ENCODE measurements at regions not wholly inside any gene's neighbourhood (a gene's known extent, or its start where the extent isn't known, plus 50 kb on each side); places are given as distances from the start of the nearest gene placed in this dataset.

DNA sequence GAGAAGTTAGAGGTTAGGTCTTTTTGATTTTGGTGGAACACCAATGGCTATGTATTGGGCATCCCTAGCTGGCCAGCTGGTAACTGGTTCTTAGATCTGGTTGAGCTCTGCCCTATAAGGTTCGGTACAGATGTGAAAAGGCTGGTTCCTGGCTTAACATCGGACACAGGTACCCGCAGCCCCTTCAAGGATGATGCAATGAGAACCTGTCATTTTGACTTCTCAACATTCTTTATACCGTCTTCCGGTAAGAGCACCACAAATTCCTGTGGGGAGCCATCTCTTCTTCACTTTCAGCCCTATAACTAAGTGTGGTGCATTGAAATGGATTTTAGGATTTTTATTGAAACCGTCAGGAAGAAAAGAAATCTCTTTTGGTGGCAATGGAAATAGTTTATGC is 222.8 kb downstream of the ADAMTS9 start:
- WGBS (ENCODE audit: insufficient coverage), result 96% methylated on average over 3 of the region's 6 CpGs

DNA sequence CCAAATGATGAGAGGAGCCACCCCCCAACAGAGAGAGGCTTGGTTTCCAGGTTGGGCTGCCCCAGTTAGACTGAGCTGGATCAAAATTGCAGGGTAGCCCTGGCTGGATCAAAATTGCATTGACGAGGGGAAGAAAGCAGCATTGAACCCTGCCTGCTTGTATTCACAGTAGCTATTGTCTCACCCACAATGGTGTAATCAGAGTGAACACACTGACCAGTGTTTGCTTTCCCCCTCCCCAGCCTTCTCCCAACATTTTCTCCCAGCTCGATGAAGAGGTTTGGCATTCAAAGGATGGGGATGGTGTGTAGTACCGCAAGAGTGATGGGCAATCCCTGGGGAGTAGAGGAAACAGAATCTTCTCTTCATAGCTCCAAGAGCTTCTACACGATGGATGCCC is 223.8 kb downstream of the ADAMTS9 start:
- ChIA-PET POLR2A (no interaction called here), CTCF (interaction anchor here (0.7 to 2.8 kb wide), 9 partner anchors 10 to 436 kb away, joined by 3 to 17 read pairs (median 4); no protein-coding TSS in a partner anchor)
- H3K4me3 ChIP-seq (ENCODE audit: control insufficient read depth in 1 of 7, extremely low read depth in 1 of 7, insufficient read depth in 4 of 7, low read depth in 2 of 7, low read length in 6 of 7), result no peak overlapping the region
- H3K27ac ChIP-seq (ENCODE audit: insufficient read depth in 1 of 2, low read depth in 1 of 2, low read length in 2 of 2, poor library complexity in 1 of 2, severe bottlenecking in 2 of 2), result no peak overlapping the region
- H3K27me3 ChIP-seq (replicated peaks in 2 of 5; ENCODE audit: control insufficient read depth in 4 of 5, insufficient read depth in 5 of 5, low read length in 4 of 5), result peaks cover 2 to 74% (median 6%) of the 10 kb centered on the region in 5 experiments
- WGBS (ENCODE audit: insufficient coverage), result 100% methylated on average over 3 of the region's 4 CpGs
- H3K9me3 ChIP-seq (ENCODE audit: control extremely low read depth in 1 of 5, control insufficient read depth in 4 of 5, insufficient read depth in 2 of 5, low read depth in 1 of 5, low read length in 4 of 5), result no peaks in the 10 kb centered on the region
- H3K4me1 ChIP-seq (ENCODE audit: control extremely low read depth in 1 of 4, control insufficient read depth in 4 of 4, insufficient read depth in 4 of 4, low read length in 3 of 4), result peaks cover 0 to 16% (median 3%) of the 10 kb centered on the region in 4 experiments
- H3K36me3 ChIP-seq (ENCODE audit: control insufficient read depth in 4 of 4, insufficient read depth in 4 of 4, low read length in 3 of 4), result no peaks in the 10 kb centered on the region
- no peak for DNase-seq

More for the DNA sequence above, 222.8 kb downstream of the ADAMTS9 start:
- ChIA-PET CTCF (interaction anchor here (1.1 to 2.8 kb wide), 7 partner anchors 10 to 437 kb away, joined by 3 to 17 read pairs (median 5); no protein-coding TSS in a partner anchor), POLR2A (no interaction called here)
- Histone ChIP-seq H3K27me3 (replicated peaks in 2 of 5; ENCODE audit: control insufficient read depth in 4 of 5, insufficient read depth in 5 of 5, low read length in 4 of 5) (peaks cover 2 to 72% (median 5%) of the 10 kb centered on the region in 5 experiments), H3K4me3 (ENCODE audit: control insufficient read depth in 1 of 7, extremely low read depth in 1 of 7, insufficient read depth in 4 of 7, low read depth in 2 of 7, low read length in 6 of 7) (no peak overlapping the region), H3K4me1 (ENCODE audit: control extremely low read depth in 1 of 4, control insufficient read depth in 4 of 4, insufficient read depth in 4 of 4, low read length in 3 of 4) (peaks cover 0 to 16% (median 3%) of the 10 kb centered on the region in 4 experiments), H3K9me3 (ENCODE audit: control extremely low read depth in 1 of 5, control insufficient read depth in 4 of 5, insufficient read depth in 2 of 5, low read depth in 1 of 5, low read length in 4 of 5) (no peaks in the 10 kb centered on the region), H3K36me3 (ENCODE audit: control insufficient read depth in 4 of 4, insufficient read depth in 4 of 4, low read length in 3 of 4) (no peaks in the 10 kb centered on the region), H3K27ac (ENCODE audit: insufficient read depth in 1 of 2, low read depth in 1 of 2, low read length in 2 of 2, poor library complexity in 1 of 2, severe bottlenecking in 2 of 2) (no peak overlapping the region)
- no peak for DNase-seq

DNA sequence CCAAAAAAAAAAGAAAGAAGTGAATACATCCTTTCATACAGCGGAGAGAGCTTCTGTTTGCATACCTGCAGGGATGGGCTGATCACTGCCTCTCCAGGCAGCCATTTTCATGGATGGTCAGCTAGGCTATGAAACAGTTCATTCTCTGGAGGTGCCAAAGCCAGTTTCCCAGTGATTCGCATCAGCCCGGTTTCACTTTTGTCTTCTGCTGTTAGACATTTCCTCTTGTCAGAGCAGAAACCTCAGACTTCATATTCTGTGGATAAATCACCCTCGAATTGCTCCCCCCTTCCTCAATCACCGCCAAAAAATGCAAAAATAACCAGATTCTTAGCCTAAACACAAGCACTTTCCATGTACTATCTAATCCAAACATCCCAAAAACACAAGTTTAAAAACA is 225.6 kb downstream of the ADAMTS9 start:
- H3K9me3 ChIP-seq (ENCODE audit: control extremely low read depth in 1 of 5, control insufficient read depth in 4 of 5, insufficient read depth in 2 of 5, low read depth in 1 of 5, low read length in 4 of 5), result no peaks in the 10 kb centered on the region
- ChIA-PET POLR2A (no interaction called here), CTCF (interaction anchor here (1.3 to 2.2 kb wide), 3 partner anchors 9 to 427 kb away, joined by 3 to 11 read pairs (median 3); no protein-coding TSS in a partner anchor)
- no peak overlapping the region for H3K27ac ChIP-seq (ENCODE audit: insufficient read depth in 1 of 2, low read depth in 1 of 2, low read length in 2 of 2, poor library complexity in 1 of 2, severe bottlenecking in 2 of 2)
- peak; percentile 12 to 61 (median 48) for DNase-seq
- H3K36me3 ChIP-seq (ENCODE audit: control insufficient read depth in 4 of 4, insufficient read depth in 4 of 4, low read length in 3 of 4), result no peaks in the 10 kb centered on the region
- H3K4me3 ChIP-seq (ENCODE audit: control insufficient read depth in 1 of 7, extremely low read depth in 1 of 7, insufficient read depth in 4 of 7, low read depth in 2 of 7, low read length in 6 of 7), result peak overlapping the region in 1 of 7 experiments; percentile 59
- peaks cover 2 to 77% (median 6%) of the 10 kb centered on the region in 5 experiments for H3K27me3 ChIP-seq (replicated peaks in 2 of 5; ENCODE audit: control insufficient read depth in 4 of 5, insufficient read depth in 5 of 5, low read length in 4 of 5)
- WGBS (ENCODE audit: insufficient coverage), result 17% methylated on average over 5 of the region's 5 CpGs
- H3K4me1 ChIP-seq (ENCODE audit: control extremely low read depth in 1 of 4, control insufficient read depth in 4 of 4, insufficient read depth in 4 of 4, low read length in 3 of 4), result peaks cover 0 to 11% (median under 1%) of the 10 kb centered on the region in 4 experiments

DNA sequence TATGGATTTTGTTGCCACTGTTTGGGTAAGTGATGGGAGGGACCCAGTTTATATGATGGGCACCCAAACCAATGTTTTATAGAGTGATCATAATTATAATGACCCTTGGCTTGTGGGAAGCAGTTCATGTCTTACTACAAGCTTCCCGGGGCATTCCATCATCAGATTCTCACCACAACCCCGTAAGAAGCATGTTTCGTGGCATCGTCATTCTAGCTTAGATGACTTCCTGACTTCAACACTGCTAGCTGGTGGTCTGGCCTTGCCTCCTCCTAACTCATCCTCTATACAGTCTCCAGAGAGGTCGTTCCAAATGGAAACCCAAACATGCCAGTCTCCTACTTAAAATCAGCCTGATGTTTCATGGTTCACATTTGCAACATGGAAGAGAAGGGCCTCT is 226.9 kb downstream of the ADAMTS9 start:
- ChIA-PET POLR2A (no interaction called here), CTCF (no interaction called here)
- Histone ChIP-seq H3K27me3 (replicated peaks in 2 of 5; ENCODE audit: control insufficient read depth in 4 of 5, insufficient read depth in 5 of 5, low read length in 4 of 5) (peaks cover 2 to 78% (median 9%) of the 10 kb centered on the region in 5 experiments), H3K4me3 (ENCODE audit: control insufficient read depth in 1 of 7, extremely low read depth in 1 of 7, insufficient read depth in 4 of 7, low read depth in 2 of 7, low read length in 6 of 7) (no peak overlapping the region), H3K36me3 (ENCODE audit: control insufficient read depth in 4 of 4, insufficient read depth in 4 of 4, low read length in 3 of 4) (no peaks in the 10 kb centered on the region), H3K4me1 (ENCODE audit: control extremely low read depth in 1 of 4, control insufficient read depth in 4 of 4, insufficient read depth in 4 of 4, low read length in 3 of 4) (peaks cover 0 to 8% (median 0%) of the 10 kb centered on the region in 4 experiments), H3K27ac (ENCODE audit: insufficient read depth in 1 of 2, low read depth in 1 of 2, low read length in 2 of 2, poor library complexity in 1 of 2, severe bottlenecking in 2 of 2) (no peak overlapping the region), H3K9me3 (ENCODE audit: control extremely low read depth in 1 of 5, control insufficient read depth in 4 of 5, insufficient read depth in 2 of 5, low read depth in 1 of 5, low read length in 4 of 5) (no peaks in the 10 kb centered on the region)
- DNase-seq, result no peak
- 82% methylated on average over 5 of the region's 5 CpGs for WGBS (ENCODE audit: insufficient coverage)

DNA sequence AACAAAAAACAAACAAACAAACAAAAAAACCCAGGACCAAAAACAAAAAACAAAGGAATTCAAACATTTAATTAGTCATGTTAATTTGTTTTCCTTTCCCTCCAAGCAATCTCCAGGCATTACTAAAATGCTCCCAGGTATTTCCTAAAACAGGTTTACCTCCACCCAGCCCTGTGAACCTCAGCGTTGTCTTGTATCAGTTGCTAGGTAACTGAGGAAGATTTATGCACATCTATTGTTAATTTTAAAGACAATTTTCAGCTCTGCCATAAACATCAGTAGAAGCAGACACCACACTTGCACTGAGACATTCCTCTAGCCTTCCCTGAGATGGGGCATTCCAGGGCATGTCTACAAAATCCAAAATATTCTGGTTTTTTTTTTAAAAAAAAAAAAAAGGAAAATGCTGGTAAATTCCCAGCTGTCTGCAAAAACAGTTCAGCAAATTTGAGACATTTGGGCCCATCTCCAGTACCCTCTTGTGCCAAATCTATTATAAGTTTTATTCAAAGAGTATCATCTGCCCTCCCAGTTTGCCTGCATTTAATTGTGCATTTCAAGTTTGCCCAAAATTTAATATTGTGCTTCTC is 227.6 kb downstream of the ADAMTS9 start:
- Histone ChIP-seq H3K27ac (ENCODE audit: insufficient read depth in 1 of 2, low read depth in 1 of 2, low read length in 2 of 2, poor library complexity in 1 of 2, severe bottlenecking in 2 of 2) (no peak overlapping the region), H3K4me1 (ENCODE audit: control extremely low read depth in 1 of 4, control insufficient read depth in 4 of 4, insufficient read depth in 4 of 4, low read length in 3 of 4) (peaks cover 0 to 8% (median 0%) of the 10 kb centered on the region in 4 experiments), H3K36me3 (ENCODE audit: control insufficient read depth in 4 of 4, insufficient read depth in 4 of 4, low read length in 3 of 4) (no peaks in the 10 kb centered on the region), H3K27me3 (replicated peaks in 2 of 5; ENCODE audit: control insufficient read depth in 4 of 5, insufficient read depth in 5 of 5, low read length in 4 of 5) (peaks cover 2 to 76% (median 9%) of the 10 kb centered on the region in 5 experiments), H3K4me3 (ENCODE audit: control insufficient read depth in 1 of 7, extremely low read depth in 1 of 7, insufficient read depth in 4 of 7, low read depth in 2 of 7, low read length in 6 of 7) (no peak overlapping the region), H3K9me3 (ENCODE audit: control extremely low read depth in 1 of 5, control insufficient read depth in 4 of 5, insufficient read depth in 2 of 5, low read depth in 1 of 5, low read length in 4 of 5) (no peaks in the 10 kb centered on the region)
- no peak for DNase-seq
- no CpG with 5 or more reads among the region's 1 CpG for WGBS (ENCODE audit: insufficient coverage)
- CTCF ChIA-PET, result no interaction called here
- POLR2A ChIA-PET, result no interaction called here

DNA sequence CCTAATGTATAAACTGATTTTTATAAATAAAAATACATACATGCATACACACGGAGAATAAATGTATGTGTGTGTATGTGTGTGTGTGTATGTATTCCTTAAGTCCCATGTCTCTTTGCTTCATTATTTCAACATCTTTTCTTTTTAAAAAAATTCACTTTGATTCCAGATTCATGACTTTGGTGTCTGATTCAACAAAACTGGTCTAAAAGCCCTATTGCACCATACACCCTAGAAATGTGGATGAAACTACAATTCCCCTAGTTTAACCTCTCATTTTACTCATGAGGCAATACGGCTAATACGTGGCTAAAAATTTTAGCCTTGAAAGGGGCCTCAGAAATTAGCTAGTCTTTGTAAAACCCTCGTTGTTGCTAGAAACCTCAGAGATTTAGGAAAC is 228.1 kb downstream of the ADAMTS9 start:
- H3K4me1 ChIP-seq (ENCODE audit: control extremely low read depth in 1 of 4, control insufficient read depth in 4 of 4, insufficient read depth in 4 of 4, low read length in 3 of 4), result peaks cover 0 to 8% (median 0%) of the 10 kb centered on the region in 4 experiments
- H3K4me3 ChIP-seq (ENCODE audit: control insufficient read depth in 1 of 7, extremely low read depth in 1 of 7, insufficient read depth in 4 of 7, low read depth in 2 of 7, low read length in 6 of 7), result no peak overlapping the region
- no peaks in the 10 kb centered on the region for H3K9me3 ChIP-seq (ENCODE audit: control extremely low read depth in 1 of 5, control insufficient read depth in 4 of 5, insufficient read depth in 2 of 5, low read depth in 1 of 5, low read length in 4 of 5)
- H3K36me3 ChIP-seq (ENCODE audit: control insufficient read depth in 4 of 4, insufficient read depth in 4 of 4, low read length in 3 of 4), result no peaks in the 10 kb centered on the region
- 92% methylated on average over 2 of the region's 4 CpGs for WGBS (ENCODE audit: insufficient coverage)
- H3K27ac ChIP-seq (ENCODE audit: insufficient read depth in 1 of 2, low read depth in 1 of 2, low read length in 2 of 2, poor library complexity in 1 of 2, severe bottlenecking in 2 of 2), result no peak overlapping the region
- POLR2A ChIA-PET, result no interaction called here
- CTCF ChIA-PET, result no interaction called here
- H3K27me3 ChIP-seq (replicated peaks in 2 of 5; ENCODE audit: control insufficient read depth in 4 of 5, insufficient read depth in 5 of 5, low read length in 4 of 5), result peaks cover under 1 to 75% (median 9%) of the 10 kb centered on the region in 5 experiments
- DNase-seq, result no peak

DNA sequence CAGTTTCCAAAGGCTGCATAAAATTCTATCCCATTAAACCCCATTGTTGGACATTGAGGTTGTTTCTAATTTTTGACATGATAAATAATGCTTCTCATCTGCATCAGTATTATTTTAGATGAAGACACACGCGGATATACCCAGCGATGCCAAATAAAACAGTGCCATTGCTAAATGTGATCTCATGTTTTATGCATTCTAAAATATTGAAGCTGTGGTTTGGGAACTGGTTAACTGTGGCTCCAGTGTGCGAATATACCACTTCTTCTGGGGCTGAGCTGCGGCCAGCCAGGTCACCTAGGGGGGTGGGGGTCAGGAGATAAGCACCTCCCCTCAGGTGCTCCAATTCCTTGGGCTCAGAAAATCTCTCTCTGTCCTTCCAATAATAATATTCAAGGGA is 230.0 kb downstream of the ADAMTS9 start:
- ChIA-PET CTCF (no interaction called here), POLR2A (no interaction called here)
- 100% methylated on average over 3 of the region's 5 CpGs for WGBS (ENCODE audit: insufficient coverage)
- Histone ChIP-seq H3K27ac (ENCODE audit: insufficient read depth in 1 of 2, low read depth in 1 of 2, low read length in 2 of 2, poor library complexity in 1 of 2, severe bottlenecking in 2 of 2) (no peak overlapping the region), H3K27me3 (replicated peaks in 2 of 5; ENCODE audit: control insufficient read depth in 4 of 5, insufficient read depth in 5 of 5, low read length in 4 of 5) (peaks cover 3 to 68% (median 9%) of the 10 kb centered on the region in 5 experiments), H3K4me3 (ENCODE audit: control insufficient read depth in 1 of 7, extremely low read depth in 1 of 7, insufficient read depth in 4 of 7, low read depth in 2 of 7, low read length in 6 of 7) (no peak overlapping the region), H3K9me3 (ENCODE audit: control extremely low read depth in 1 of 5, control insufficient read depth in 4 of 5, insufficient read depth in 2 of 5, low read depth in 1 of 5, low read length in 4 of 5) (no peaks in the 10 kb centered on the region), H3K4me1 (ENCODE audit: control extremely low read depth in 1 of 4, control insufficient read depth in 4 of 4, insufficient read depth in 4 of 4, low read length in 3 of 4) (peaks cover 0 to 8% (median 0%) of the 10 kb centered on the region in 4 experiments), H3K36me3 (ENCODE audit: control insufficient read depth in 4 of 4, insufficient read depth in 4 of 4, low read length in 3 of 4) (no peaks in the 10 kb centered on the region)
- no peak for DNase-seq
